LHCN-M2 (cell line): ENCODE measurements at regions not wholly inside any gene's neighbourhood (a gene's known extent, or its start where the extent isn't known, plus 50 kb on each side); places are given as distances from the start of the nearest gene placed in this dataset.
"Not testable (repeated sequence)": the region's sequence is repeated elsewhere in the genome, so short reads cannot be mapped to it uniquely, and the experiment has no call there.

Experiments
- DNase-seq: peaks from one replicate; pipeline ENCODE4 v3.0.0-alpha.2; 2012; ENCODE audit warnings: low read depth

DNA sequence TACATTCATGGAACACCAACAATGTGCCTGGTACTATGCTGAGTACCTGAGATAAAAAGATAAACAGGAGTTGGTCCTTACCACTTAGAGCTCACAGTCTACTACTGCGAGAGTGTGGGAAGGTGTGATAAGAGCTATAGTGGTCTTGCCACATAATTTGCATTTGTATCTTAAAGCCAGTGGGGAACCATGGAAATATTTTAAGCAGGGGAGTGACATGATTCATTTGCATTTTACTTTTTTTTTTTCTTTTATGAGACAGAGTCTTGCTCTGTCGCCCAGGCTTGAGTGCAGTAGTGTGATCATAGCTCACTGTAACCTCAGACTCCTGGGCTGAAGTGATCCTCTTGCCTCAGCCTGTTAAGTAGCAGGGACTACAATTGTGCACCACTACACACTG is 53.6 kb downstream of the SRGAP2 start:
- DNase-seq: not testable (repeated sequence)

DNA sequence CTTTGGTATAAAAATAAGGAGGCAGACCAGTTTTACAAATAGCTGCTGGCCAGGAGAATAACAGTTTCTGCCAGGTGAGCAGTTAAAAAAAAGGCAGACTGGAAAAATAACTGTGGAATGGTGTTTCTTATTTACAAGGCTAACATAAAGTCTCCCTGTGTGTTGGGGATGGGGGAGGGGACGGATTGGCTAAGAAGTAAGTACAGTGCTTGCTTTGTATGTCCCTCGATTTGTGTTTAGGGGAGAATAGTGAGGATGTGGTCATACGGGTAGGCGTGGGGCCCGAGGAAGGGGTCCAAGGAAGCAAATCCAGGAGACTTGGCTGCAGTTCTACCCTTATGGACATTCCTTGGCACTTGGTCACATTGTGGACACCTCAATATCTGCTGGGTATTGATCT is 58.1 kb downstream of the SRGAP2 start:
- DNase-seq: not testable (repeated sequence)

DNA sequence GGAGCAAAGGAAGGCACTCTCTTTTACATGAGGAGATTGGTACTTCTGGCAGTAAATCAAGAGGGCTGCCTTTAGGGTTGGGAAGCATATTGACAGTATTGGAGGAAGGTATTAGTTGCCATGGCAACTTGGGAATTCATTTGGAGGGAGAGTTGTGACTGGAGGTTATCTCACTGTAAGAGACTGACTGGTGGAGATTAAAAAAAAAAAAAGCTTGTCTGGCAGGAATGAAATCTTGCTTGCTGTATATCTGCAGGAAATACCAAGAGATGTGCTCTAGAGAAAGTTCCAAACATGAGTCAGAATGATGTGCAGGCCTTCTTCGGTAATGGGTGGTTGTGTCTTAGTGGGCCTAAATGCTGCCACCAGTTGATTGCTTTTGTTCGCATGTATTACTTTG is 59.1 kb downstream of the SRGAP2 start:
- DNase-seq: not testable (repeated sequence)

DNA sequence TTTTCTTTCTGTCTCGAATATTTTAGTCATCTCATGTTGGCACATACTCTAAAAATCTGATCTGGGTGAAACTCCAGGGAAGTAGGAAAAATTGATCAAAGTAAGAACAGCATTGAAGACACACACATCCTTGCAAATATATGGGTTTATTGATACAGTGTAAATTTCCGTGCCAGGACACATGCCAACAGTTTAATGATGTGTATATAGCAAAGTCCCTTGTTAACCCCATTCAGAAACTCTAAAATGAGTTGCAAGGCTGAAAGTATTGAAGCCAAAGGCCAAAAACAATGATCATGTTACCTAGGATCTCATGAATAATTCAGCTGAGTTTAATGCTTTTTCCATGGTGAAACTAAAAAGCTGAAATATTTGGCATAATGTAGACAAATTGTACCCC is 61.6 kb downstream of the SRGAP2 start:
- DNase-seq: not testable (repeated sequence)

DNA sequence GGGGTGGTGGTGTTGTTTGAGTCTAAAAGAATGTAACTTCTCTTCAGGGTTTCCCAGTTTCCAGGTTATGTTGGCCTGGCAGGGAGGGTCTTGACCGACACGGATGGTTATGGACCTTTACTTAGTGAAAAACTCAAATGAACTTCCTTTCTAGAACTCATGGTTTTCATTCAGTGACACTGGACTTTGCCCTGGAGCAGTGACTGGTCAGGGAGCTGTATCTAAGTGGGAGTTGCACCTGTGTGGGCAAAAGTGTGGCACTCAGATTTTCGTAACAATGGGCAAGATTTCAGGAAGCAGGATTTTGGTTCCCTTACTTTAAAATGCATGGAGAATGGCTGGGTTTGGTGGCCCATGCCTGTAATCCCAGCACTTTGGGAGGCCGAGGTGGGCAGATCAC is 67.8 kb downstream of the SRGAP2 start:
- not testable (repeated sequence) for DNase-seq

DNA sequence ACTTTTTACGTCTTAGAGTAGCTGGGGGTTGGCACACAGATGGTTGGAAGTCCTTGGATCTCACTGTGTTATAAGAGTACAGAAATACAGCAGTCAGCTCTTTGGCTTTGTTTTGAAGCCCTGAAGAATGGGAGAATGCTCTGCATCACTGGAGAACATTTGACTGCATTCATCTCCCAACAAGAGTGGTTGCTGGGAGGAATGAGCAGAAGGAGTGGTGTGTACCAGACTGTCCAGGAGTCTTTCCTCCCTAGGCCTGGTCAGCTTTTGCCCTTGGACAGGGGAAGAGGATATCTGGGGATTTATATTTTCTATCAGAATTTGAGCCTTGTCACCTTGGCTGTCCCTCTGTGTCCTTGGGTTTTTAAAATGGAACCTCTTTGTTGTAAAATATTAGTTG is 69.8 kb downstream of the SRGAP2 start:
- DNase-seq: not testable (repeated sequence)

DNA sequence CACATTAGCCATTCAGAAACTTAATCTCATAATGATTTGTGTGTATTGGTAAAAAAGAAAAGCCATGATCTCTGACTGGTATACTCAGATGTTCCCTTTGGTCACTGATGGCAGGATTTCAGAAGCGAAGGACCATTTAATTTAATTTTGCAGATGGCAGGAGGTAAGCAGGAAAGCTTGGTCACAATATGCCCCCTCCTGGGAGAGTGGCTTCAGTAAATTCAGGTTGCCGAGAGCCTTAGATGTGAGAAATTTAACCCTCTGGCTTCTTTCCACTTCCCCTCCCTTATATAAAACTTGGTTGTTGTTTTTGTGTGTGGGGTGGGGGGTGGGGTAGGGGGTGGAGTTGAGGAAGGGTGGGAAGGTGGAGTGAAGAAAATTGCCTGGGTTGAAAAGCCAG is 72.8 kb downstream of the SRGAP2 start:
- not testable (repeated sequence) for DNase-seq

DNA sequence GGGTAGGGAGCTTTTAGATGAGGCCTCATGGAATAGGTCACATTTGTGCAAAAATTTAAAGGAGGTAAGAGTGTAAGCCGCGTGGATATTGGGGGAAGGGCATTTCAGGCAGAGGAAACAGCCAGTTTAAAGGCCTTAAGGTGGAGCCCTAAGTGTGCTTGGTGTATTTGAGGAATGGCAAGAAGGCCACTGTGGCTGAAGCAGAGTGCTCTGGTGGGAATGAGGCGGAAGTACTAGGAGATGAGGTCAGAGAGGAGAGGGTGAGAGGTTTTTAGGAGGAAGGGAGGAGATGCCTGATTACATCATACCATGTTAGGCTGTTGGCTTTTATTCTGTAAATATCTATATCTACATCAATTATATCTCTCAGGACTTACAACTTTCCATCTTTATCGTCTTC is 75.3 kb downstream of the SRGAP2 start:
- peak; percentile 4 for DNase-seq

DNA sequence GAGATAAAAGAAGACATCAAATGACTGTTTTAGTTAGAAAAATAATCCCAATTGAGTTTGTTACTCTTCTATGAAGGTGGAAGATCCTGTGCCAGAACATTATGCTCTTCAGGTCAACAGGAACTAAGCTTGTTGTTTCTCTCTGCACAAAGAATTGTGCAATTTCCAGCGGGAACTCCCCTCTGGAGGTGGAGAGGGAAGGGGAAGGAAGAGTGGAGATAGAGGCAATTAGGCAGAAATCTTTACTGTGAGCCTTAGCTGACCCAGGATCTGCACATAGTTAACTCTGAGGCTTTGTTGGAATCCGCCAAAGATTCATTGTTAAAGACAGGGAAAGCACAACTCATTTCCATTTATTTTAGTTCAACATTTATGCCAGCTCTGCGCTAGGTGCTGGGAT is 77.3 kb downstream of the SRGAP2 start:
- not testable (repeated sequence) for DNase-seq

DNA sequence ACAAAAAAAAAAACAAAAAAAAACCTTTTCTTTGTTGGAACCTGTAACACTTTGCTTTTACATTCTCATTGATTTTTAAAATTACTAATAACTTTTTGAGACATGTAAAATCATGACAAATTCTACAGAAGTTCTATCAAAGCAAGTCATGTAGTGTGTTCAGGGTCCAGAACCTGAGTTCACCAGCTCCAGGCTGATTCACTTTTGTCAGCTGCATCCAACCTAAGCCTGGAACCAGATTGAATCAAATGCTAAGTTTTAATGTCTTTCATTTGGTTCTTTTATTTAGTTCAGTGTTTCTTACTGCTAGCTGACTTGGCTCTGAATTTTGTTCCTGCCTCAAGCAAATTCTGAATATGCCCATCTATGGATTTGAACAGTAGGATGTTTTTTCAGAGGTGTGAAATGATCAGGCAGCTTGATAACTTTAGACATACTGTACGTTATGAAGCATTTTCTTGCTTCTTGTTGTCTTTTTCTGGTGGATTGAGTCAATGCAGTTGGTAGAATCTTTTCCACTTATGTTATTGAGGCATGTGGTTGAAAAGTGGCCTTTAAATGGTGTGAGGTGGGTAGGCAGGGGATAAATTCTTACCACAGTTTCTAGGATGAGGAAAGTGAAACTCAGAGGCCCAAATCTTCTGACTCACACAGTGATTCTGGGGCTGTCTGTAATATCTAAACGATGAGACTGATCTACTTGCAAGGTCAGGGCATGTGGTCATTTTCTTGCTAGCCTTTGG is 78.7 kb downstream of the SRGAP2 start:
- not testable (repeated sequence) for DNase-seq

DNA sequence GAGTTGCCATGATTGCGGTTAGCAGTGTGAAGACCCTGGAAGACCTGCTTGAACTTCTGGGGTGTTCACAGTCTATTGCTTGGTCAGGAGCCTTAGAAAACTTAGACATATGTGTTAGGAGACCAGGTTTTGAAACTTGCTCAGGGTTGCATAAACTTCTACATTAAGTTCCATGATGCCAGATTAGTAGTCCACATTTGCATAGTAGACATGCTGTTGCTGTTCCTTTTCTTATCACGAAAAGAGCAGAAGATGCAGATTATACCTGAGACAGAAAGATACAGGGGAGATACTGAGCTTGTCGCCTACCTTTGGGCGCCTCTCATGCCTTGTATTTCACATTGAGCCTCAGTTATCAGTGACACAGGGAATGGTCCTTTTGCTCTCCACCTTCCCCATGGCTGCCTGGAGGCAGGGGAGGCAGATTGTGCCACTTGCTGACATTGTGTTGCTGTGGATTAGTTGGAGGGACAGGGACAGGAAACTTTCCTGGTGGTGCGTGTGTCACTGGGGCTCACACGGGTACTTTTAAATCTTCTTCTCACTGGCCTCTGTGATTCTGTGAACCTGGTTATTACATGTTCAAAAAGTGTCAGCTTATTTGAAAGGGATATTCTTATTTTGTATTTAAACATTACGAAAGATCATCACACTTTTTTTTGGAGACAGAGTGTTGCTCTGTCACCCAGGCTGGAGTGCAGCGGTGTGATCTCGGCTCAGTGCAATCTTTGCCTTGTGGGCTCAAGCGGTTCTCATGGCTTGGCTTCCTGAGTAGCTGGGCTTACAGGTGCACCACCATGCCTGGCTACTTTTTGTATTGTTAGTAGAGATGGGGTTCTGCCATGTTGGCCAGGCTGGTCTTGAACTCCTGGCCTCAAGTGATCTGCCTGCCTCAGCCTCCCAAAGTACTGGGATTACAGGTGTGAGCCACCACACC is 82.0 kb downstream of the SRGAP2 start:
- DNase-seq: not testable (repeated sequence)

DNA sequence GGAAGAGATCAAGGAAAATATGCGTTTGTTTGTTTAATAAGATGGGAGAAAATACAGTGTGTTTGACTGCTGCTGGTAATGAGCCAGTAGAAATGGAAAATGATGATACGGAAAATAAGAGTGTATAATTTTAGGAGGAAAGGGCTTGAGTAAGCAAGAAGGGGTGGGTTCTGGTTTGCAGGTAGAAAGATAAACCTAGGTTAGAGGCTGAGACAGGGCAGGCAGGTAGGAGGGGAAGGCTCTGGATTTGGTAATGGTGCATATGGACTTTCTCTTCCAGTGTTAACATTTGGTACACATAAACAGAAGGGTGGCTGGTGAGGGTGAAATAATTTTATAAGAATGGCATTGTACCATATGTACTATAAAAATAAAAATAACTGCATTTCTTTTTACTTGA is 84.4 kb downstream of the SRGAP2 start:
- not testable (repeated sequence) for DNase-seq

DNA sequence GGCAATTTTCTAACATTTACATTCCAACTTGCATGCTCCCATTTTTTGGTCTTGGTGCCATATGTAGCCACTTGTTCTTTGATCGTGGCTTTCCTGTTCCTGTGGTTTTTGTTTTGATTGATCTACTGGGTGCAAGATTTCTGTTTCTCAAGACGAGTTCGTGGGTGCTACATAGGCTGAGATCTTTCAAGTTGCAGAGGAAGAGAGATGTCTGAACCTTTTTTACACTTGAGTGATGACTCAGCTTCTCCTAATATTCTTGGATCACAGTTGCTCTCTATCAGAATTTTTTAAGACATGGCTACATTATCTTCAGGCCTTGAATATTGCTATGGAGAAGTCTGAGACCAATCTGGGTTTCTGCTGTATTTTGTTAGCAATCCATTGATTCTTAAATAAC is 85.1 kb downstream of the SRGAP2 start:
- DNase-seq: not testable (repeated sequence)

DNA sequence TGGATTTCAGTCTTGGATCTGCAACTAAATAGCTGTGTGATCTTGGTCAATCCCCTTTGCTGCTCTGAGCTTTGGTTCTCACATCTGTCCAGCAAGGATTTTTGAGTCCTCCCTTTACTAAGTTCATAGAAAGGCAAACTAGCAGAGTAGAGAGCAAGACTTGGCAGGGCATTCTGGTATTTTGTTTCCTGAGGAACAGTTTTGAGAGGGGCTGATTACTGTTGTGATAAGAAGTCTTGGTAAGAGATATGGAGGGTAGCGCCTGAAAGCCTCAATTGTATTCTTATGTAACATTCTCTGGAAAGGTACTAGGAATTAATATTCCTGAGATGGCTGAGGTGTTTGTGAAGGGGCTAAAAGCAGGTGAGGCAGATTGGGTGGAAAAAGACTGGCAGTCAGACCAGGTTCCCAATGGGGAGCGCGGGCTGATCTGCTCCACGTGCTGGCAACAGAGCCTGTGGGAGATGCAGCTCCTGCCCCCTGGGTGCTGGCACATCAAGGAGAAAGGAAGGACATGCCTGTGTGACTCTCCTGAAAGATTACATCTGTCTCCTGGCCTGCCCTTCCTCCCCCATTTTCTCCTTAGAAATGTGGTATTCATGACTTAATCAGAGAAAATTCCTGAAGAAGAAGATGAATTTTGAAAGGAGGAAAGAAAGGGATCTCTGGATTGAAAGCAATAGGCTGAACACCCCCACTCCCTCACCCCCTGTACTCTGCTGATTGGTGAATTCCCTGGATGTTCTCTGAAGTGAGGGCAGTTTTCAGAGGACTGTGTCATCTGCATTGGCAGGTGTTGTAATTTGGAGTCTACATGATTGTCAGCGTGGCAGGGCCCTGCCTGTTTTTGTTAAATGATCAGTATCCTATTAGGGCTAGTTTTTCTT is 94.0 kb downstream of the SRGAP2 start:
- DNase-seq: not testable (repeated sequence)

DNA sequence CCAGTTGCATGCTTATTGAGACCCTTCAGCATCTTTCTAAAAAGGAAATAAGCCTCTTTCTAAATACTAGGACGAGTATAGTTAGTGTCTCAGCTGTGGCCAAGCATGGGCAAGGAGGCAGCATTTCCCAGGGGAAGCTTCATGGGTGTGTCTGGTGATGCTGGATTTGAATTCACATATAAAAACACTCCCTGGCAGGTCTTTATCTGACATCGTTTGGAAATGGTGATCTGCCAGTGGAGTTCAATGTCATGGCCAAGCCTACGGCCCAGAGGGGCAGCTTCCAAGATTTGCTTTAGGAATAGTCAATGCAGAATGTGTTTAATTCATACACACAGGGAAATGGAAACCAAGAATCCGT is 94.7 kb downstream of the SRGAP2 start:
- DNase-seq: not testable (repeated sequence)

DNA sequence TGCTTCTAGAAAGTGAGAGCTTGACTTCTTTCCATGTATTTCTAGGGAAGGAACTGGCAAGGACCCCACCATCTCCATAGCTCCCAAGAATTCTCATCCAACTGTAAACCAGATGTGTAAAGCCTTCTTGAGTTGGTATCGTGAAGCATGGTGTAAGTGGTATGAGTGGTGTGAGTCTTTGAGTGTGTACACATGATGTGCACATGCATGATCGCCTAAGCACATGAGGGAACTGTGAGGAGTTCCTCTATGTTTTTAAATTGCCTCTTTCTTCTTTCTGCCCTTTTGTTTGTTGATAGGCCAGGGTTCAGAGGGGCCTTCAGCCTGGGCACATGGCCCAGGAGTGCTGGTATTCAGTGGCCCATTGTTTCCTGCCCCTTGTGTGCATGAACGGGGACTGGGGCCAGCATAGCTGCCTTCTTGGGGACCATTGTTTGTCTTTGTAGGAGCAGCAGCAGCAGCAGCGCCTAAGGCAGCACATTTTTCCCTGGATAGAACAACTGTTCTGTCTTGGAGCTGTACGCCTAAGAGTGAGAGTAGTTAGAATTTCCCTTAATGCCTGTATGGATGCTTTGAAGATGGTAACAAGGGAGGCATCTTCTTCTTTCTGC is 95.9 kb downstream of the SRGAP2 start:
- DNase-seq: not testable (repeated sequence)

DNA sequence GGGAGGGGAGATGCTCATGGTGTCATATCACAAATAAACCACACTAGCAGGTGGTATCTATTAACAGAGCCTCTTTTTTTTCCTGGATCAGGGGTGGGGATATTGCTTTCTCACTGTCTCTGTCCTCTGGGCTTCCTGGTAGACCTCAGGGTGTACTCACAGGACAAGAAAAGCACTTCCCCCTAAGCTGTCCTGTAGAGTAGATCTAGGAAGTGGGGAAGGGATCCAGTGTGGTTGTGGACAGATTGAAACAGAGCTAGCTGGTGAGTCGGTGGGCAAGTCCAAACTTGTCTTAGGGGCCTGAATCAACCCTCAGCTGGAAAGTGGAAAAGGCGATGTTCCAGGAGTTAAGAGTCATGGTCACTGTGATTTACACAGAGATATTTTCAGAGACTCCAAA is 96.6 kb downstream of the SRGAP2 start:
- DNase-seq: not testable (repeated sequence)

DNA sequence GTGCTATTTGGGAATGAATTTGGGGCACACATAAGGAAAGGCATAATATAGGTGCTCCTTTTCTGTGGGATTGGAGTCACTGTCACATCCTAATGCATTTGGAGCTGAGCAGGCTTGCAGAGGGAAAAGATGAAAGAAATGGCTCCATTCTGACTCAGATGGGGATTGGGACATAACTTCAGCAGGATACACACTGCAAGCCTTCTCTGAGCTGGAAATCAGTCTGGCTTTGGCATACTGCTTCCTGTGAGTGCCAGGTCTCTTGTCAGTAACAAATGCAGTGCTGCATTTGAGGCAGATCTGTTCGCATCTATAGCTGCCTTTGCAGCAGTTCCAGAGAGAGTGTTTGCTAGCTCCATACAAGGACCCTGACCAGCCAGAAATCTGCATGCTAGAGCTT is 98.7 kb downstream of the SRGAP2 start:
- DNase-seq: peak; percentile 27

DNA sequence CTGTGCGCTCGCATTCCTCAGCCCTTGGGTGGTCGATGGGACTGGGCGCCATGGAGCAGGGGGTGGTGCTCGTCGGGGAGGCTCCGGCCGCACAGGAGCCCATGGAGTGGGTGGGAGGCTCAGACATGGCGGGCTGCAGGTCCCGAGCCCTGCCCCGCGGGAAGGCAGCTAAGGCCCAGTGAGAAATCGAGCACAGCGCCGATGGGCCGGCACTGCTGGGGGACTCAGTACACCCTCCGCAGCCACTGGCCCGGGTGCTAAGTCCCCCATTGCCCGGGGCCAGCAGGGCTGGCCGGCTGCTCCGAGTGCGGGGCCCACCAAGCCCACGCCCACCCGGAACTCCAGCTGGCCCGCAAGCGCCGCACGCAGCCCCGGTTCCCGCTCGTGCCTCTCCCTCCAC is 104.1 kb downstream of the SRGAP2 start:
- DNase-seq: not testable (repeated sequence)

DNA sequence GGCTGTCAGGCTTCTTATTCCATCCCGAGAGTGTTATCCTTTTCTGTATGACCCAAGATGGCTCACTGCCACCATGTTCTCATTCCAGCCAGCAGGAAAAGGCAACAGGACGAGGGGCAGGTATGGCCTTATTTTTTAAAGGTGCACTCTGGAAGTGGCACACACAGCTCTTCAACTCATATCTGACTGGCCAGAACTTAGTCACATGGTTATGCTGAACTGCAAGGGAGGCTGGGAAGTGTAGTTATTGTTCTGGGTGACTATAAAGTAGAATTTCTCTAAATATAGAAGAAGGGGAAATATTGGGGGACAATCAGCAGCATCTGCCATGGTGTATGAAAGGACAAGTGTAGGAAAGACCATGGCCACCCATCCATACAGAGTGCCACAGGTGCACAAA is 107.6 kb downstream of the SRGAP2 start:
- not testable (repeated sequence) for DNase-seq

DNA sequence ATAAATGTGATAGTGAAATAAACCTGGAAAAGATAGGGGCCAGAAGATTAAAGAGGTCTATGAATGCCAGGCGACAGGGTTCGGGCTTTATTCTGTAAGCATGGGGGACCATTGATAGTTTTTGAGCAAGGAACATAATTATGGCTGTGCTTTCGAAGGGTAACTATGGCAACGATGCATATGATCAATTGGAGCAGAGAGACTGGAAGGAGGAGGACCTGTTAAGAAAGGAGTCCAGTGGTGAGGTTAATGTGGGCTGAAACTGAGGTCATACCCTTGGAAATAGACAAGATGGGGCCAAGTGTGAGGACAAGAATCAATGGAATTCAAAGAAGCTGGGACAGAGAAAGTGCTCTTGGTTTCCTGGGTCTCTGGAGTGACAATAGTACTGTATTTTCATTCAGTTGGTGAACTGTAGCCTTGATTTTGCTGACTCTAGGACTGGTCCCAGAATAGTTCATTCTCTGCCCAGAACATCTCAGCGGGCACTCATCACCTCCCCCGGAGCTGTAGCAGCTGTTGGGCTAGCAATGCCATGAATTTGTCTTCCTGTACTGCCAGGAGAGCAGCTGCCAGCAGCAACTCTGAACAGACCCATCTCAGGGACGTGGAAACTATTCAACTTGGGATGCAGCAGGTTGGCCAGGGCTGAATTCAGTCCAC is 108.4 kb downstream of the SRGAP2 start:
- DNase-seq: peak; percentile 80
